ENCODE measurements at regions not wholly inside any gene's neighbourhood (a gene's known extent, or its start where the extent isn't known, plus 50 kb on each side); places are given as distances from the start of the nearest gene placed in this dataset.
"Not testable (repeated sequence)": the region's sequence is repeated elsewhere in the genome, so short reads cannot be mapped to it uniquely, and the experiment has no call there.

- Histone ChIP-seq H3K4me3 (no peak overlapping the region), H3K36me3 (no peaks in the 10 kb centered on the region), H3K27ac (no peak overlapping the region), H3K4me1 (no peaks in the 10 kb centered on the region), H3K9me3 (no peaks in the 10 kb centered on the region), H3K27me3 (replicated peaks in 1 of 7) (no peaks in the 10 kb centered on the region)
- WGBS, 5 donors: 53 to 81% (median 64%) methylated on average over 1 of the region's 1 CpG
- intact Hi-C loops (cut with DNase I; ENCODE audit: low total_unique reads): no loop called here
- no peak for TF ChIP-seq POLR2A (IDR thresholded peaks at IDR 0.05)
- TF ChIP-seq POLR2AphosphoS5 (IDR thresholded peaks at IDR 0.05): no peak
- TF ChIP-seq, protein P1, sequence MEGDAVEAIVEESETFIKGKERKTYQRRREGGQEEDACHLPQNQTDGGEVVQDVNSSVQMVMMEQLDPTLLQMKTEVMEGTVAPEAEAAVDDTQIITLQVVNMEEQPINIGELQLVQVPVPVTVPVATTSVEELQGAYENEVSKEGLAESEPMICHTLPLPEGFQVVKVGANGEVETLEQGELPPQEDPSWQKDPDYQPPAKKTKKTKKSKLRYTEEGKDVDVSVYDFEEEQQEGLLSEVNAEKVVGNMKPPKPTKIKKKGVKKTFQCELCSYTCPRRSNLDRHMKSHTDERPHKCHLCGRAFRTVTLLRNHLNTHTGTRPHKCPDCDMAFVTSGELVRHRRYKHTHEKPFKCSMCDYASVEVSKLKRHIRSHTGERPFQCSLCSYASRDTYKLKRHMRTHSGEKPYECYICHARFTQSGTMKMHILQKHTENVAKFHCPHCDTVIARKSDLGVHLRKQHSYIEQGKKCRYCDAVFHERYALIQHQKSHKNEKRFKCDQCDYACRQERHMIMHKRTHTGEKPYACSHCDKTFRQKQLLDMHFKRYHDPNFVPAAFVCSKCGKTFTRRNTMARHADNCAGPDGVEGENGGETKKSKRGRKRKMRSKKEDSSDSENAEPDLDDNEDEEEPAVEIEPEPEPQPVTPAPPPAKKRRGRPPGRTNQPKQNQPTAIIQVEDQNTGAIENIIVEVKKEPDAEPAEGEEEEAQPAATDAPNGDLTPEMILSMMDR (IDR thresholded peaks at IDR 0.05 in 8 of 11, conservative IDR thresholded peaks at IDR 0.05 in 3 of 11): no peak
- no peak for DNase-seq
Observed at GRCh38 chr4:115505326-115505725, 391.9 kb upstream of the NDST4 start.

GRCh38 chr4:115501656-115502055 lies 388.2 kb upstream of the NDST4 start:
- no peak for TF ChIP-seq POLR2A (IDR thresholded peaks at IDR 0.05)
- TF ChIP-seq, protein P1 (IDR thresholded peaks at IDR 0.05 in 8 of 11, conservative IDR thresholded peaks at IDR 0.05 in 3 of 11): no peak
- no peak for TF ChIP-seq POLR2AphosphoS5 (IDR thresholded peaks at IDR 0.05)
- Histone ChIP-seq H3K4me3 (no peak overlapping the region), H3K36me3 (no peaks in the 10 kb centered on the region), H3K9me3 (peaks cover 0 to 5% (median 0%) of the 10 kb centered on the region in 8 donors), H3K27ac (no peak overlapping the region), H3K4me1 (no peaks in the 10 kb centered on the region), H3K27me3 (replicated peaks in 1 of 7) (no peaks in the 10 kb centered on the region)
- no peak for DNase-seq
- WGBS, 5 donors: 42 to 77% (median 52%) methylated on average over 2 of the region's 2 CpGs
- intact Hi-C loops (cut with DNase I; ENCODE audit: low total_unique reads): no loop called here

DNA sequence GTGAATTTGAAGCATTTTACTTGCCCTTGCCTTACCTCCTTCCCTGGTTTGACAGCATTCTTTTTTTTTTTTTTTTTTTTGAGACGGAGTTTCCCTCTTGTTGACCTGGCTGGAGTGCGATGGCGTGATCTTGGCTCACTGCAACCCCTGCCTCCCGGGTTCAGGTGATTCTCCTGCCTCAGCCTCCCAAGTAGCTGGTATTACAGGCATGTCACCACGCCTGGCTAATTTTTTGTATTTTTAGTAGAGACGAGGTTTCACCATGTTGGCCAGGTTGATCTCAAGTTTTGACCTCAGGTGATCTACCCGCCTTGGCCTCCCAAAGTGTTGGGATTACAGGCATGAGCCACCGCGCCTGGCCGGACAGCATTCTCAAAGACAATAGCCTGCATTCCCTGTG lies 380.4 kb upstream of the NDST4 start:
- H3K27ac ChIP-seq; H3K27me3 ChIP-seq (replicated peaks in 1 of 7); H3K4me1 ChIP-seq; H3K36me3 ChIP-seq; intact Hi-C loops (cut with DNase I; ENCODE audit: low total_unique reads); H3K4me3 ChIP-seq; DNase-seq: not testable (repeated sequence)
- H3K9me3 ChIP-seq: peaks cover 0 to 25% (median 20%) of the 10 kb centered on the region in 8 donors
- 91 to 96% (median 94%) methylated on average over 10 of the region's 10 CpGs for WGBS, 5 donors

GRCh38 chr4:115491686-115492085 lies 378.3 kb upstream of the NDST4 start:
- no peak overlapping the region for H3K4me3 ChIP-seq
- intact Hi-C loops (cut with DNase I; ENCODE audit: low total_unique reads): no loop called here
- no peaks in the 10 kb centered on the region for H3K4me1 ChIP-seq
- H3K27ac ChIP-seq: no peak overlapping the region
- WGBS, 5 donors: 49 to 78% (median 56%) methylated on average over 1 of the region's 1 CpG
- no peak for DNase-seq
- no peaks in the 10 kb centered on the region for H3K36me3 ChIP-seq
- TF ChIP-seq POLR2A (IDR thresholded peaks at IDR 0.05) (no peak), POLR2AphosphoS5 (IDR thresholded peaks at IDR 0.05) (no peak)
- TF ChIP-seq, protein P1 (IDR thresholded peaks at IDR 0.05 in 8 of 11, conservative IDR thresholded peaks at IDR 0.05 in 3 of 11): no peak
- no peaks in the 10 kb centered on the region for H3K27me3 ChIP-seq (replicated peaks in 1 of 7)
- H3K9me3 ChIP-seq: peaks cover 0 to 25% (median 20%) of the 10 kb centered on the region in 8 donors

- no peaks in the 10 kb centered on the region for H3K36me3 ChIP-seq
Observed at GRCh38 chr4:115489279-115489678, 375.9 kb upstream of the NDST4 start.

More at GRCh38 chr4:115489279-115489678, 375.9 kb upstream of the NDST4 start:
- Histone ChIP-seq H3K4me1 (no peaks in the 10 kb centered on the region), H3K9me3 (peaks cover 0 to 12% (median 7%) of the 10 kb centered on the region in 8 donors), H3K4me3 (no peak overlapping the region), H3K27me3 (replicated peaks in 1 of 7) (no peaks in the 10 kb centered on the region), H3K27ac (no peak overlapping the region)
- 62 to 85% (median 67%) methylated on average over 2 of the region's 2 CpGs for WGBS, 5 donors
- TF ChIP-seq POLR2AphosphoS5 (IDR thresholded peaks at IDR 0.05) (no peak), POLR2A (IDR thresholded peaks at IDR 0.05) (no peak)
- TF ChIP-seq, protein P1 (IDR thresholded peaks at IDR 0.05 in 8 of 11, conservative IDR thresholded peaks at IDR 0.05 in 3 of 11): no peak
- DNase-seq: no peak
- intact Hi-C loops (cut with DNase I; ENCODE audit: low total_unique reads): no loop called here
